SK-N-SH treated with all-trans-retinoic acid at 6 μM for 48 hours (cell line): ENCODE measurements at regions not wholly inside any gene's neighbourhood (a gene's known extent, or its start where the extent isn't known, plus 50 kb on each side); places are given as distances from the start of the nearest gene placed in this dataset.

Source experiments
- ATAC-seq: fragments of 200-7000 bp; cut with Tn5 transposase; 3 replicates; pipeline ENCODE4 v1.9.1; 2020; ENCODE audit warnings: mild to moderate bottlenecking, moderate library complexity
- ARNTL ChIP-seq: fragments of 450-650 bp; formaldehyde crosslinking; IDR thresholded peaks from 2 replicates; pipeline ENCODE4 v1.5.0; 2020; ENCODE audit warnings: low read depth, mild to moderate bottlenecking, moderate library complexity, borderline replicate concordance
- CREB5 ChIP-seq: fragments of 250-450 bp; sonication (Bioruptor Pico); IDR thresholded peaks from 2 replicates; pipeline ENCODE4 v1.5.1; 2020; ENCODE audit warnings: low read depth, mild to moderate bottlenecking, moderate library complexity
- CSDC2 ChIP-seq: fragments of 250-450 bp; sonication (Bioruptor Pico); IDR thresholded peaks from 2 replicates; pipeline ENCODE4 v1.5.0; 2020; ENCODE audit warnings: mild to moderate bottlenecking, moderate library complexity
- CSRNP3 ChIP-seq: fragments of 250-450 bp; sonication (Bioruptor Pico); IDR thresholded peaks from 2 replicates; pipeline ENCODE4 v1.5.1; 2021; ENCODE audit warnings: mild to moderate bottlenecking, moderate library complexity
- ESRRG ChIP-seq: fragments of 250-450 bp; sonication (Bioruptor Pico); IDR thresholded peaks from 2 replicates; pipeline ENCODE4 v1.6.1; 2021; ENCODE audit warnings: mild to moderate bottlenecking
- GLIS3 ChIP-seq: fragments of 250-450 bp; sonication (Bioruptor Pico); IDR thresholded peaks from 2 replicates; pipeline ENCODE4 v1.5.0; 2020; ENCODE audit warnings: mild to moderate bottlenecking, moderate library complexity
- ISL1 ChIP-seq: fragments of 250-450 bp; sonication (Bioruptor Pico); IDR thresholded peaks from 2 replicates; pipeline ENCODE4 v2.1.2; 2022; ENCODE audit warnings: mild to moderate bottlenecking, moderate library complexity
- OSR1 ChIP-seq: fragments of 250-450 bp; sonication (Bioruptor Pico); IDR thresholded peaks from 2 replicates; pipeline ENCODE4 v1.8.0; 2022; ENCODE audit warnings: moderate library complexity, mild to moderate bottlenecking, inconsistent platforms
- PATZ1 ChIP-seq: fragments of 250-450 bp; sonication (Bioruptor Pico); IDR thresholded peaks from 2 replicates; pipeline ENCODE4 v1.8.0; 2020; ENCODE audit warnings: mild to moderate bottlenecking, moderate library complexity, borderline replicate concordance
- POU6F1 ChIP-seq: fragments of 250-450 bp; sonication (Bioruptor Pico); IDR thresholded peaks from 2 replicates; pipeline ENCODE4 v1.8.0; 2021; ENCODE audit warnings: low read depth, mild to moderate bottlenecking, moderate library complexity, borderline replicate concordance
- PPARA ChIP-seq: fragments of 250-450 bp; sonication (Bioruptor Pico); IDR thresholded peaks from 2 replicates; pipeline ENCODE4 v1.5.0; 2020; ENCODE audit warnings: mild to moderate bottlenecking, borderline replicate concordance
- SNAI2 ChIP-seq: fragments of 250-450 bp; sonication (Bioruptor Pico); IDR thresholded peaks from 2 replicates; pipeline ENCODE4 v1.5.0; 2020; ENCODE audit warnings: mild to moderate bottlenecking, moderate library complexity
- TOX ChIP-seq: fragments of 250-450 bp; sonication (Bioruptor Pico); IDR thresholded peaks from 2 replicates; pipeline ENCODE4 v1.8.0; 2021; ENCODE audit warnings: mild to moderate bottlenecking, moderate library complexity, borderline replicate concordance
- TSHZ2 ChIP-seq: fragments of 250-450 bp; sonication (Bioruptor Pico); IDR thresholded peaks from 2 replicates; pipeline ENCODE4 v1.5.0; 2020; ENCODE audit warnings: mild to moderate bottlenecking, moderate library complexity
- ZC3H10 ChIP-seq: fragments of 250-450 bp; sonication (Bioruptor Pico); IDR thresholded peaks from 2 replicates; pipeline ENCODE4 v1.5.1; 2021; ENCODE audit warnings: mild to moderate bottlenecking, moderate library complexity
- ZFP3 ChIP-seq: fragments of 250-450 bp; sonication (Bioruptor Pico); IDR thresholded peaks from 2 replicates; pipeline ENCODE4 v1.5.0; 2020; ENCODE audit warnings: mild to moderate bottlenecking, moderate library complexity
- ZFP30 ChIP-seq: fragments of 450-650 bp; formaldehyde crosslinking; IDR thresholded peaks from 2 replicates; pipeline ENCODE4 v1.5.0; 2022; ENCODE audit warnings: mild to moderate bottlenecking, moderate library complexity
- ZNF565 ChIP-seq: fragments of 450-650 bp; formaldehyde crosslinking; conservative IDR thresholded peaks from 2 replicates; pipeline ENCODE4 v1.5.0; 2020; ENCODE audit warnings: low read depth, mild to moderate bottlenecking, moderate library complexity
- ZNF70 ChIP-seq: fragments of 450-650 bp; formaldehyde crosslinking; IDR thresholded peaks from 2 replicates; pipeline ENCODE4 v1.5.0; 2020; ENCODE audit warnings: mild to moderate bottlenecking, moderate library complexity
- ZNF8 ChIP-seq: fragments of 450-650 bp; formaldehyde crosslinking; IDR thresholded peaks from 2 replicates; pipeline ENCODE4 v1.5.0; 2020; ENCODE audit warnings: mild to moderate bottlenecking, moderate library complexity

- ATAC-seq: no peak
- no peak for TF ChIP-seq POU6F1 (CRISPR knock-in tag)
- no peak for TF ChIP-seq ZNF8 (CRISPR knock-in tag)
- TF ChIP-seq SNAI2 (CRISPR knock-in tag): no peak
- TF ChIP-seq ZFP3 (CRISPR knock-in tag): no peak
- TF ChIP-seq TOX (CRISPR knock-in tag): no peak
- no peak for TF ChIP-seq ZNF70 (CRISPR knock-in tag)
- no peak for TF ChIP-seq ZFP30 (CRISPR knock-in tag)
- no peak for TF ChIP-seq OSR1 (CRISPR knock-in tag)
- no peak for TF ChIP-seq ZNF565 (CRISPR knock-in tag)
- TF ChIP-seq CSRNP3 (CRISPR knock-in tag): no peak
- no peak for TF ChIP-seq GLIS3
- TF ChIP-seq CSDC2: no peak
- TF ChIP-seq ZC3H10: no peak
- TF ChIP-seq ESRRG (CRISPR knock-in tag): no peak
- TF ChIP-seq PPARA (CRISPR knock-in tag): no peak
- TF ChIP-seq PATZ1 (CRISPR knock-in tag): no peak
These were observed 584.8 kb downstream of the DIPK2A start for GRCh38 chr3:144556392-144556791.

GRCh38 chr3:144557515-144557914 lies 585.9 kb downstream of the DIPK2A start:
- no peak for TF ChIP-seq CREB5 (CRISPR knock-in tag)
- TF ChIP-seq CSDC2: no peak
- TF ChIP-seq TSHZ2 (CRISPR knock-in tag): no peak
- no peak for TF ChIP-seq SNAI2 (CRISPR knock-in tag)
- no peak for TF ChIP-seq POU6F1 (CRISPR knock-in tag)
- TF ChIP-seq ESRRG (CRISPR knock-in tag): no peak
- TF ChIP-seq CSRNP3 (CRISPR knock-in tag): no peak
- no peak for TF ChIP-seq ISL1 (CRISPR knock-in tag)
- TF ChIP-seq ZNF565 (CRISPR knock-in tag): no peak
- TF ChIP-seq TOX (CRISPR knock-in tag): no peak
- no peak for TF ChIP-seq ZFP3 (CRISPR knock-in tag)
- no peak for TF ChIP-seq ARNTL

More at GRCh38 chr3:144557515-144557914, 585.9 kb downstream of the DIPK2A start:
- ATAC-seq: no peak
